H1 (cell line): ENCODE measurements at regions not wholly inside any gene's neighbourhood (a gene's known extent, or its start where the extent isn't known, plus 50 kb on each side); places are given as distances from the start of the nearest gene placed in this dataset.

Source experiments
- BACH1 ChIP-seq: IDR thresholded peaks from 2 replicates; pipeline ENCODE4 v1.6.1; 2012; ENCODE audit warnings: low read length, improper control_type of control experiment
- JUND ChIP-seq: IDR thresholded peaks from 2 replicates; pipeline ENCODE4 v1.6.1; 2011; ENCODE audit warnings: mild to moderate bottlenecking, improper control_type of control experiment, low read length
- NANOG ChIP-seq: IDR thresholded peaks from 2 replicates; pipeline ENCODE4 v1.6.1; 2011; ENCODE audit warnings: low read length, low read depth, mild to moderate bottlenecking, inconsistent platforms; ENCODE audit not compliant: insufficient read depth, poor library complexity, severe bottlenecking
- TF ChIP-seq, protein P1 (sequence below): IDR thresholded peaks from 2 replicates; pipeline ENCODE4 v1.6.1; 2011; ENCODE audit warnings: low read length, improper control_type of control experiment

- TF ChIP-seq, protein P1, sequence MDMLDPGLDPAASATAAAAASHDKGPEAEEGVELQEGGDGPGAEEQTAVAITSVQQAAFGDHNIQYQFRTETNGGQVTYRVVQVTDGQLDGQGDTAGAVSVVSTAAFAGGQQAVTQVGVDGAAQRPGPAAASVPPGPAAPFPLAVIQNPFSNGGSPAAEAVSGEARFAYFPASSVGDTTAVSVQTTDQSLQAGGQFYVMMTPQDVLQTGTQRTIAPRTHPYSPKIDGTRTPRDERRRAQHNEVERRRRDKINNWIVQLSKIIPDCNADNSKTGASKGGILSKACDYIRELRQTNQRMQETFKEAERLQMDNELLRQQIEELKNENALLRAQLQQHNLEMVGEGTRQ, result no peak
- TF ChIP-seq NANOG, result no peak
- no peak for TF ChIP-seq BACH1
- no peak for TF ChIP-seq JUND
Observed at GRCh38 chr6:165218829-165219228, 90.6 kb downstream of the C6orf118 start (continued).
